ENCODE measurements at regions not wholly inside any gene's neighbourhood (a gene's known extent, or its start where the extent isn't known, plus 50 kb on each side); places are given as distances from the start of the nearest gene placed in this dataset.

- Histone ChIP-seq H3K36me3 (no peaks in the 10 kb centered on the region), H3K27ac (no peak overlapping the region), H3K4me3 (no peak overlapping the region), H3K9me3 (peaks cover 7% of the 10 kb centered on the region), H3K27me3 (no peaks in the 10 kb centered on the region), H3K4me1 (no peaks in the 10 kb centered on the region)
- TF ChIP-seq, protein P1, sequence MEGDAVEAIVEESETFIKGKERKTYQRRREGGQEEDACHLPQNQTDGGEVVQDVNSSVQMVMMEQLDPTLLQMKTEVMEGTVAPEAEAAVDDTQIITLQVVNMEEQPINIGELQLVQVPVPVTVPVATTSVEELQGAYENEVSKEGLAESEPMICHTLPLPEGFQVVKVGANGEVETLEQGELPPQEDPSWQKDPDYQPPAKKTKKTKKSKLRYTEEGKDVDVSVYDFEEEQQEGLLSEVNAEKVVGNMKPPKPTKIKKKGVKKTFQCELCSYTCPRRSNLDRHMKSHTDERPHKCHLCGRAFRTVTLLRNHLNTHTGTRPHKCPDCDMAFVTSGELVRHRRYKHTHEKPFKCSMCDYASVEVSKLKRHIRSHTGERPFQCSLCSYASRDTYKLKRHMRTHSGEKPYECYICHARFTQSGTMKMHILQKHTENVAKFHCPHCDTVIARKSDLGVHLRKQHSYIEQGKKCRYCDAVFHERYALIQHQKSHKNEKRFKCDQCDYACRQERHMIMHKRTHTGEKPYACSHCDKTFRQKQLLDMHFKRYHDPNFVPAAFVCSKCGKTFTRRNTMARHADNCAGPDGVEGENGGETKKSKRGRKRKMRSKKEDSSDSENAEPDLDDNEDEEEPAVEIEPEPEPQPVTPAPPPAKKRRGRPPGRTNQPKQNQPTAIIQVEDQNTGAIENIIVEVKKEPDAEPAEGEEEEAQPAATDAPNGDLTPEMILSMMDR (IDR thresholded peaks at IDR 0.05) = no peak
- ATAC-seq (no peak), DNase-seq (no peak)
- intact Hi-C loops (cut with DNase I) = no loop called here
Observed at GRCh38 chr1:172909606-172910326, 141.0 kb downstream of the TNFSF18 start.

DNA sequence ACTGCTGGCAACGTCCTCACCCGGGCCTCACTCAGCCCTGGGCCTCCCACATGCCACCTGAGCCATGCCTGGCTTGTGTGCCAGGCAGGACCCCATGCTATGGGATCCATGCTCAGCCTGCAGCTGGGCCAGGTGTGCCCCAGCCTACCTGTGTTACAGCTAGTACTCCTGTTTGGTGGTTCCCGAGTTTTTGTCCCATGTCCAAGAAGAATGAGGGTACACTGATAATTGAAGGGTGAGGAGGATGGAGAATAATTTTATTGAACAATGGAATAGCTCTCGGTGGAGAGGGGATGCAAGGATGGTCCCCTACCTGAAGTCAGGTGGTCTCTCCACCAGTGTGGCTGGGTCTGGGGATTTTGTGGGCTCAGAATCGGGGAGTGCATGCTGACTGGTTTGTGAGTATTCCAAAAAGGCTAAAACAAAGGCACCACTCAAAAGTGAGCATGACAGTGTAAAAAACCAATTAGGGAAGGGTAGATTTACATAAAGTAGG is 137.9 kb downstream of the TNFSF18 start:
- H3K4me1 ChIP-seq = no peaks in the 10 kb centered on the region
- ATAC-seq = no peak
- no peak overlapping the region for H3K27ac ChIP-seq
- intact Hi-C loops (cut with DNase I) = no loop called here
- no peak overlapping the region for H3K4me3 ChIP-seq
- no peaks in the 10 kb centered on the region for H3K27me3 ChIP-seq
- DNase-seq = no peak
- no peaks in the 10 kb centered on the region for H3K36me3 ChIP-seq
- H3K9me3 ChIP-seq = peaks cover 7% of the 10 kb centered on the region
- TF ChIP-seq, protein P1 (IDR thresholded peaks at IDR 0.05) = no peak

GRCh38 chr1:172914501-172915144 is 136.1 kb downstream of the TNFSF18 start:
- TF ChIP-seq, protein P1 (IDR thresholded peaks at IDR 0.05) = no peak
- H3K27me3 ChIP-seq = no peaks in the 10 kb centered on the region
- H3K4me3 ChIP-seq = no peak overlapping the region
- ATAC-seq = no peak
- no peaks in the 10 kb centered on the region for H3K36me3 ChIP-seq
- no peak for DNase-seq
- intact Hi-C loops (cut with DNase I) = no loop called here
- no peak overlapping the region for H3K27ac ChIP-seq
- peaks cover 7% of the 10 kb centered on the region for H3K9me3 ChIP-seq
- no peaks in the 10 kb centered on the region for H3K4me1 ChIP-seq

GRCh38 chr1:172915271-172915670 is 135.5 kb downstream of the TNFSF18 start:
- DNase-seq (no peak), ATAC-seq (no peak)
- Histone ChIP-seq H3K27ac (no peak overlapping the region), H3K9me3 (peaks cover 7% of the 10 kb centered on the region), H3K4me3 (no peak overlapping the region), H3K4me1 (no peaks in the 10 kb centered on the region), H3K36me3 (no peaks in the 10 kb centered on the region), H3K27me3 (no peaks in the 10 kb centered on the region)
- intact Hi-C loops (cut with DNase I) = no loop called here
- TF ChIP-seq, protein P1 (IDR thresholded peaks at IDR 0.05) = no peak

DNA sequence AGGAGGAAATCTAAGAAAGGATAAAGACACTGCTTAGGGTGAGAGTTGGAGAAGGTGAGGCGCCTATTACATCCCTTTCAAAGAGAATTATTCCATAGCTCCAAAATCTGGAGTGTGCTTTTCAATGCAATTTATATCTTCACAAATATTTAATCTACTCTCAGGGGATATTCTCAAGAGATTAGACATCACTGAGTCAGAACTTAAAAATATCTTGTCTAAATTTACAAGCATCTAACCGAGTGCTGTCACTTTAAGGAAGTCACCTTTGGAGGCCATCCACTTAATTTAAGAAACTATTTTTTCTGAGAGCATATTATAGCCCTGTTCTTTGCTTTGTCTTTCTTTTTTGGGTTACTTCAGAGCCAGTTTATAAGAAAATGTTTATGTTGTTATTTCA is 134.6 kb downstream of the TNFSF18 start:
- TF ChIP-seq, protein P1 (IDR thresholded peaks at IDR 0.05) = no peak
- ATAC-seq (no peak), DNase-seq (no peak)
- Histone ChIP-seq H3K36me3 (no peaks in the 10 kb centered on the region), H3K4me1 (no peaks in the 10 kb centered on the region), H3K9me3 (peaks cover 7% of the 10 kb centered on the region), H3K27me3 (no peaks in the 10 kb centered on the region), H3K27ac (no peak overlapping the region), H3K4me3 (no peak overlapping the region)
- intact Hi-C loops (cut with DNase I) = no loop called here
